IPS DF 6.9 (cell line): ENCODE measurements at regions not wholly inside any gene's neighbourhood (a gene's known extent, or its start where the extent isn't known, plus 50 kb on each side); places are given as distances from the start of the nearest gene placed in this dataset.

Experiments
- DNase-seq: peaks from one replicate; pipeline ENCODE4 v3.0.0-alpha.2; 2013; ENCODE audit warnings: low read depth, low spot score
- H3K27ac ChIP-seq: one replicate; pipeline ENCODE4 v1.5.1; 2013; ENCODE audit warnings: low read length, control low read depth
- H3K27me3 ChIP-seq: 2 replicates; pipeline ENCODE4 v1.6.1; 2013; ENCODE audit warnings: mild to moderate bottlenecking, low read length; ENCODE audit not compliant: control insufficient read depth, insufficient read depth
- H3K36me3 ChIP-seq: 2 replicates; pipeline ENCODE4 v1.6.1; 2013; ENCODE audit warnings: low read length; ENCODE audit not compliant: control insufficient read depth, insufficient read depth
- H3K4me1 ChIP-seq: 2 replicates; pipeline ENCODE4 v1.6.1; 2013; ENCODE audit warnings: low read length; ENCODE audit not compliant: control insufficient read depth, insufficient read depth
- H3K4me3 ChIP-seq: 2 replicates; pipeline ENCODE4 v1.5.1; 2013; ENCODE audit warnings: mild to moderate bottlenecking, low read length
- H3K9me3 ChIP-seq: 2 replicates; pipeline ENCODE4 v1.6.1; 2013; ENCODE audit warnings: low read length, inconsistent platforms; ENCODE audit not compliant: control insufficient read depth, insufficient read depth
- WGBS: extraction: QIAGEN DNeasy Blood & Tissue Kit; methylation state at CpG from one replicate; pipeline ENCODE4 v1.1.7; 2013; ENCODE audit warnings: mixed read lengths, missing lambda C conversion rate; ENCODE audit not compliant: insufficient read length, insufficient coverage; 5-methylcytosine and 5-hydroxymethylcytosine counted together

GRCh38 chr2:138997856-138998517 lies 217.8 kb upstream of the NXPH2 start:
- no peaks in the 10 kb centered on the region for H3K27me3 ChIP-seq
- no CpG with 5 or more reads among the region's 3 CpGs for WGBS
- H3K4me1 ChIP-seq: no peaks in the 10 kb centered on the region
- no peak overlapping the region for H3K4me3 ChIP-seq
- H3K36me3 ChIP-seq: no peaks in the 10 kb centered on the region
- no peak for DNase-seq
- no peaks in the 10 kb centered on the region for H3K9me3 ChIP-seq
- H3K27ac ChIP-seq: no peak overlapping the region

- DNase-seq: no peak
- Histone ChIP-seq H3K9me3 (no peaks in the 10 kb centered on the region), H3K4me1 (no peaks in the 10 kb centered on the region), H3K27ac (no peak overlapping the region), H3K36me3 (no peaks in the 10 kb centered on the region), H3K27me3 (no peaks in the 10 kb centered on the region), H3K4me3 (no peak overlapping the region)
- no CpG with 5 or more reads among the region's 2 CpGs for WGBS
Measured at GRCh38 chr2:138997346-138997745, 217.2 kb upstream of the NXPH2 start.

GRCh38 chr2:138994502-138994901 lies 214.3 kb upstream of the NXPH2 start:
- Histone ChIP-seq H3K9me3 (no peaks in the 10 kb centered on the region), H3K4me1 (no peaks in the 10 kb centered on the region), H3K36me3 (no peaks in the 10 kb centered on the region), H3K27me3 (no peaks in the 10 kb centered on the region), H3K4me3 (no peak overlapping the region), H3K27ac (no peak overlapping the region)
- 100% methylated on average over 1 of the region's 1 CpG for WGBS
- no peak for DNase-seq

GRCh38 chr2:138985881-138986280 lies 205.7 kb upstream of the NXPH2 start:
- no peak overlapping the region for H3K27ac ChIP-seq
- no peaks in the 10 kb centered on the region for H3K4me1 ChIP-seq
- no peak for DNase-seq
- no peak overlapping the region for H3K4me3 ChIP-seq
- whole genome bisulfite sequencing: no CpG with 5 or more reads among the region's 1 CpG
- H3K36me3 ChIP-seq: no peaks in the 10 kb centered on the region
- no peaks in the 10 kb centered on the region for H3K9me3 ChIP-seq
- no peaks in the 10 kb centered on the region for H3K27me3 ChIP-seq

GRCh38 chr2:138979131-138979785 lies 199.1 kb upstream of the NXPH2 start:
- no peaks in the 10 kb centered on the region for H3K27me3 ChIP-seq
- no peak overlapping the region for H3K4me3 ChIP-seq
- H3K9me3 ChIP-seq: no peaks in the 10 kb centered on the region
- no peaks in the 10 kb centered on the region for H3K36me3 ChIP-seq
- no peak for DNase-seq
- no peak overlapping the region for H3K27ac ChIP-seq
- WGBS: no CpG with 5 or more reads among the region's 4 CpGs
- no peaks in the 10 kb centered on the region for H3K4me1 ChIP-seq

GRCh38 chr2:138974651-138975050 lies 194.5 kb upstream of the NXPH2 start:
- Histone ChIP-seq H3K4me3 (no peak overlapping the region), H3K27me3 (no peaks in the 10 kb centered on the region), H3K36me3 (no peaks in the 10 kb centered on the region), H3K27ac (no peak overlapping the region), H3K4me1 (no peaks in the 10 kb centered on the region), H3K9me3 (no peaks in the 10 kb centered on the region)
- whole genome bisulfite sequencing: no CpG with 5 or more reads among the region's 1 CpG
- DNase-seq: no peak

GRCh38 chr2:138964418-138964817 lies 184.2 kb upstream of the NXPH2 start:
- Histone ChIP-seq H3K27me3 (no peaks in the 10 kb centered on the region), H3K9me3 (no peaks in the 10 kb centered on the region), H3K4me1 (no peaks in the 10 kb centered on the region), H3K4me3 (no peak overlapping the region), H3K36me3 (no peaks in the 10 kb centered on the region), H3K27ac (no peak overlapping the region)
- WGBS: no CpG with 5 or more reads among the region's 1 CpG
- DNase-seq: no peak

GRCh38 chr2:138962686-138963085 lies 182.5 kb upstream of the NXPH2 start:
- Histone ChIP-seq H3K36me3 (no peaks in the 10 kb centered on the region), H3K27me3 (no peaks in the 10 kb centered on the region), H3K27ac (no peak overlapping the region), H3K9me3 (no peaks in the 10 kb centered on the region), H3K4me3 (no peak overlapping the region), H3K4me1 (peaks cover 1% of the 10 kb centered on the region; the same call in 1 of the 2 replicates)
- WGBS: 100% methylated on average over 2 of the region's 5 CpGs
- DNase-seq: no peak

- H3K27me3 ChIP-seq: no peaks in the 10 kb centered on the region
- WGBS: no CpG with 5 or more reads among the region's 4 CpGs
- no peak overlapping the region for H3K4me3 ChIP-seq
- no peak for DNase-seq
- no peaks in the 10 kb centered on the region for H3K9me3 ChIP-seq
- no peak overlapping the region for H3K27ac ChIP-seq
- no peaks in the 10 kb centered on the region for H3K36me3 ChIP-seq
- peaks cover 1% of the 10 kb centered on the region; the same call in 1 of the 2 replicates for H3K4me1 ChIP-seq
Measured at GRCh38 chr2:138960191-138960590, 180.0 kb upstream of the NXPH2 start.

GRCh38 chr2:138959031-138959430 lies 178.8 kb upstream of the NXPH2 start:
- H3K27me3 ChIP-seq: no peaks in the 10 kb centered on the region
- WGBS: no CpG with 5 or more reads among the region's 2 CpGs
- H3K4me1 ChIP-seq: peaks cover 1% of the 10 kb centered on the region; the same call in 1 of the 2 replicates
- H3K9me3 ChIP-seq: peaks cover 2% of the 10 kb centered on the region
- no peak for DNase-seq
- no peaks in the 10 kb centered on the region for H3K36me3 ChIP-seq
- no peak overlapping the region for H3K4me3 ChIP-seq
- H3K27ac ChIP-seq: no peak overlapping the region

GRCh38 chr2:138956116-138956515 lies 175.9 kb upstream of the NXPH2 start:
- Histone ChIP-seq H3K36me3 (no peaks in the 10 kb centered on the region), H3K4me1 (peaks cover 1% of the 10 kb centered on the region; the same call in 1 of the 2 replicates), H3K27ac (no peak overlapping the region), H3K9me3 (peaks cover 2% of the 10 kb centered on the region), H3K4me3 (no peak overlapping the region), H3K27me3 (no peaks in the 10 kb centered on the region)
- no CpG with 5 or more reads among the region's 2 CpGs for WGBS
- DNase-seq: no peak
